Activated T-helper 17 cell treated with anti-CD3 and anti-CD28 coated beads, Interleukin-2, amount 50 U/mL, for 72 hours (primary cell): ENCODE measurements at regions not wholly inside any gene's neighbourhood (a gene's known extent, or its start where the extent isn't known, plus 50 kb on each side); places are given as distances from the start of the nearest gene placed in this dataset.

Source experiments
- ATAC-seq: fragments of 150-1000 bp; cut with Tn5 transposase; replicated peaks from 2 replicates; pipeline ENCODE4 v1.10.0; 2021; ENCODE audit warnings: mild to moderate bottlenecking, moderate library complexity
- H3K27ac Mint-ChIP-seq: one replicate; pipeline ENCODE4 v1.8.0; 2022; ENCODE audit warnings: mixed read lengths
- H3K27me3 Mint-ChIP-seq: one replicate; pipeline ENCODE4 v1.8.0; 2022; ENCODE audit warnings: mixed read lengths
- H3K36me3 Mint-ChIP-seq: one replicate; pipeline ENCODE4 v1.8.0; 2022; ENCODE audit warnings: low read depth, mild to moderate bottlenecking, mixed read lengths
- H3K4me1 Mint-ChIP-seq: one replicate; pipeline ENCODE4 v1.8.0; 2022; ENCODE audit warnings: mixed read lengths
- H3K4me3 Mint-ChIP-seq: one replicate; pipeline ENCODE4 v1.8.0; 2022; ENCODE audit warnings: mild to moderate bottlenecking, mixed read lengths
- H3K9me3 Mint-ChIP-seq: one replicate; pipeline ENCODE4 v1.8.0; 2022; ENCODE audit warnings: mixed read lengths

- Mint-ChIP-seq H3K27me3 (peaks cover 10% of the 10 kb centered on the region), H3K36me3 (no peaks in the 10 kb centered on the region), H3K27ac (no peak overlapping the region), H3K4me3 (no peak overlapping the region), H3K4me1 (no peaks in the 10 kb centered on the region), H3K9me3 (no peaks in the 10 kb centered on the region)
- no peak for ATAC-seq
Measured at GRCh38 chr3:64344721-64345207, 119.5 kb upstream of the PRICKLE2 start.

GRCh38 chr3:64343689-64344430 is 118.6 kb upstream of the PRICKLE2 start:
- no peak overlapping the region for H3K4me3 Mint-ChIP-seq
- H3K4me1 Mint-ChIP-seq = no peaks in the 10 kb centered on the region
- peaks cover 10% of the 10 kb centered on the region for H3K27me3 Mint-ChIP-seq
- no peak for ATAC-seq
- no peak overlapping the region for H3K27ac Mint-ChIP-seq
- H3K36me3 Mint-ChIP-seq = no peaks in the 10 kb centered on the region
- peaks cover 4% of the 10 kb centered on the region for H3K9me3 Mint-ChIP-seq

GRCh38 chr3:64342940-64343688 is 117.8 kb upstream of the PRICKLE2 start:
- H3K4me1 Mint-ChIP-seq = no peaks in the 10 kb centered on the region
- H3K27ac Mint-ChIP-seq = no peak overlapping the region
- H3K36me3 Mint-ChIP-seq = no peaks in the 10 kb centered on the region
- H3K9me3 Mint-ChIP-seq = peaks cover 4% of the 10 kb centered on the region
- peaks cover 10% of the 10 kb centered on the region for H3K27me3 Mint-ChIP-seq
- ATAC-seq = no peak
- H3K4me3 Mint-ChIP-seq = no peak overlapping the region

- Mint-ChIP-seq H3K36me3 (no peaks in the 10 kb centered on the region), H3K4me1 (no peaks in the 10 kb centered on the region), H3K27ac (no peak overlapping the region), H3K4me3 (no peak overlapping the region), H3K9me3 (peaks cover 4% of the 10 kb centered on the region), H3K27me3 (peaks cover 7% of the 10 kb centered on the region)
- ATAC-seq = no peak
Measured at GRCh38 chr3:64341296-64341695, 116.0 kb upstream of the PRICKLE2 start.

GRCh38 chr3:64340641-64341101 is 115.4 kb upstream of the PRICKLE2 start:
- Mint-ChIP-seq H3K27me3 (peaks cover 4% of the 10 kb centered on the region), H3K27ac (no peak overlapping the region), H3K9me3 (peaks cover 4% of the 10 kb centered on the region), H3K4me1 (no peaks in the 10 kb centered on the region), H3K36me3 (no peaks in the 10 kb centered on the region), H3K4me3 (no peak overlapping the region)
- no peak for ATAC-seq

- ATAC-seq = no peak
- H3K27me3 Mint-ChIP-seq = peaks cover under 1% of the 10 kb centered on the region
- no peak overlapping the region for H3K27ac Mint-ChIP-seq
- no peaks in the 10 kb centered on the region for H3K4me1 Mint-ChIP-seq
- no peaks in the 10 kb centered on the region for H3K36me3 Mint-ChIP-seq
- H3K9me3 Mint-ChIP-seq = peaks cover 4% of the 10 kb centered on the region
- no peak overlapping the region for H3K4me3 Mint-ChIP-seq
Measured at GRCh38 chr3:64336488-64336887, 111.2 kb upstream of the PRICKLE2 start.

- Mint-ChIP-seq H3K9me3 (no peaks in the 10 kb centered on the region), H3K27ac (no peak overlapping the region), H3K4me1 (no peaks in the 10 kb centered on the region), H3K27me3 (peaks cover 9% of the 10 kb centered on the region), H3K4me3 (no peak overlapping the region), H3K36me3 (no peaks in the 10 kb centered on the region)
- ATAC-seq = no peak
Measured at GRCh38 chr3:64332459-64333350, 107.4 kb upstream of the PRICKLE2 start.

- Mint-ChIP-seq H3K36me3 (no peaks in the 10 kb centered on the region), H3K4me1 (no peaks in the 10 kb centered on the region), H3K4me3 (no peak overlapping the region), H3K27me3 (peaks cover 12% of the 10 kb centered on the region), H3K9me3 (no peaks in the 10 kb centered on the region), H3K27ac (no peak overlapping the region)
- no peak for ATAC-seq
Measured at GRCh38 chr3:64331605-64332004, 106.3 kb upstream of the PRICKLE2 start.

GRCh38 chr3:64329037-64329436 is 103.8 kb upstream of the PRICKLE2 start:
- Mint-ChIP-seq H3K4me3 (no peak overlapping the region), H3K36me3 (no peaks in the 10 kb centered on the region), H3K27ac (no peak overlapping the region), H3K9me3 (no peaks in the 10 kb centered on the region), H3K4me1 (no peaks in the 10 kb centered on the region), H3K27me3 (peaks cover 12% of the 10 kb centered on the region)
- no peak for ATAC-seq

GRCh38 chr3:64327100-64327804 is 102.0 kb upstream of the PRICKLE2 start:
- H3K4me1 Mint-ChIP-seq = no peaks in the 10 kb centered on the region
- H3K27ac Mint-ChIP-seq = no peak overlapping the region
- no peak for ATAC-seq
- no peaks in the 10 kb centered on the region for H3K9me3 Mint-ChIP-seq
- H3K36me3 Mint-ChIP-seq = no peaks in the 10 kb centered on the region
- H3K27me3 Mint-ChIP-seq = peaks cover 12% of the 10 kb centered on the region
- no peak overlapping the region for H3K4me3 Mint-ChIP-seq

GRCh38 chr3:64321747-64322146 is 96.5 kb upstream of the PRICKLE2 start:
- no peak for ATAC-seq
- no peak overlapping the region for H3K27ac Mint-ChIP-seq

GRCh38 chr3:64319391-64319790 is 94.1 kb upstream of the PRICKLE2 start:
- Mint-ChIP-seq H3K4me3 (no peak overlapping the region), H3K27me3 (peaks cover 7% of the 10 kb centered on the region), H3K27ac (no peak overlapping the region), H3K36me3 (no peaks in the 10 kb centered on the region), H3K9me3 (no peaks in the 10 kb centered on the region), H3K4me1 (no peaks in the 10 kb centered on the region)
- ATAC-seq = no peak

More at GRCh38 chr3:64321747-64322146, 96.5 kb upstream of the PRICKLE2 start:
- no peaks in the 10 kb centered on the region for H3K9me3 Mint-ChIP-seq
- H3K36me3 Mint-ChIP-seq = no peaks in the 10 kb centered on the region
- H3K4me3 Mint-ChIP-seq = no peak overlapping the region
- peaks cover 7% of the 10 kb centered on the region for H3K27me3 Mint-ChIP-seq
- no peaks in the 10 kb centered on the region for H3K4me1 Mint-ChIP-seq

GRCh38 chr3:64318668-64319271 is 93.5 kb upstream of the PRICKLE2 start:
- no peaks in the 10 kb centered on the region for H3K4me1 Mint-ChIP-seq
- H3K27ac Mint-ChIP-seq = no peak overlapping the region

More at GRCh38 chr3:64318668-64319271, 93.5 kb upstream of the PRICKLE2 start:
- ATAC-seq = no peak
- no peaks in the 10 kb centered on the region for H3K36me3 Mint-ChIP-seq
- H3K27me3 Mint-ChIP-seq = peaks cover 7% of the 10 kb centered on the region
- no peak overlapping the region for H3K4me3 Mint-ChIP-seq
- no peaks in the 10 kb centered on the region for H3K9me3 Mint-ChIP-seq
